Mucosa of rectum (tissue), 2 donors: ENCODE measurements at regions not wholly inside any gene's neighbourhood (a gene's known extent, or its start where the extent isn't known, plus 50 kb on each side); places are given as distances from the start of the nearest gene placed in this dataset.

Experiments used
- H3K27ac ChIP-seq, 2 donors: one replicate each; pipeline ENCODE4 v1.7.0; 2013; ENCODE audit warnings: inconsistent platforms in 2 of 2, low read depth in 2 of 2, low read length in 2 of 2
- H3K27me3 ChIP-seq, 2 donors: one replicate each; pipeline ENCODE4 v1.7.0; 2013; ENCODE audit warnings: low read length in 2 of 2; ENCODE audit not compliant: control insufficient read depth in 2 of 2, insufficient read depth in 2 of 2
- H3K36me3 ChIP-seq, 2 donors: one replicate each; pipeline ENCODE4 v1.7.0; 2013; ENCODE audit warnings: low read length in 2 of 2; ENCODE audit not compliant: control insufficient read depth in 2 of 2, insufficient read depth in 2 of 2
- H3K4me1 ChIP-seq, 2 donors: one replicate each; pipeline ENCODE4 v1.7.0; 2013; ENCODE audit warnings: low read length in 2 of 2, mild to moderate bottlenecking in 1 of 2; ENCODE audit not compliant: control insufficient read depth in 2 of 2, insufficient read depth in 2 of 2
- H3K4me3 ChIP-seq, 2 donors: one replicate each; pipeline ENCODE4 v1.7.0; 2013; ENCODE audit warnings: low read length in 2 of 2
- H3K9ac ChIP-seq, 2 donors: one replicate each; pipeline ENCODE4 v1.7.0; 2013; ENCODE audit warnings: low read length in 2 of 2, low read depth in 1 of 2, mild to moderate bottlenecking in 1 of 2
- H3K9me3 ChIP-seq, 2 donors: one replicate each; pipeline ENCODE4 v1.7.0; 2013; ENCODE audit warnings: low read length in 2 of 2; ENCODE audit not compliant: control insufficient read depth in 2 of 2
- donor health status: healthy.
- donor health status: Normal muscosa, but diverticular disease.

DNA sequence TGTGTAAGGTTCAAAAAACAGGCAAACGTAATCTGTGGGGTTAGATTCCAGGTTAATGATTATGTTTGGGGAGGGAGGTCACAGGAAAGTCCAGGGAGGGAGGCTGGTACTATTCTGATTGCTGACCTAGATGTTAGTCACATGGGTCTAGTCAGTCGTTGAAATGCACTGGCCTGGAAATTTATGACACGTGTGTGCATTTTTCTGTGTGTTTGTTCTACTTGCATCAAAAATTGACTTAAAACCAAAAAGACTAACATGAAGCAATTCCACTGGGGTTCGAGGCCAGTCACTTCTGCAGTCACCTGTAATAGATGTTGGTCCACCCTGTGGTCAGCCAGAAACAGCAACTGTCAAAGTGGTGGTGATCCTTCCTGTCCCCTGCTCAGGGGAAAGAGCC, 104.2 kb upstream of the MLN start:
- no peak overlapping the region for H3K4me3 ChIP-seq
- no peaks in the 10 kb centered on the region for H3K36me3 ChIP-seq
- H3K27ac ChIP-seq = no peak overlapping the region
- H3K27me3 ChIP-seq = no peaks in the 10 kb centered on the region
- peaks cover 6 to 9% of the 10 kb centered on the region in 2 donors for H3K4me1 ChIP-seq
- no peak overlapping the region for H3K9ac ChIP-seq
- no peaks in the 10 kb centered on the region for H3K9me3 ChIP-seq

DNA sequence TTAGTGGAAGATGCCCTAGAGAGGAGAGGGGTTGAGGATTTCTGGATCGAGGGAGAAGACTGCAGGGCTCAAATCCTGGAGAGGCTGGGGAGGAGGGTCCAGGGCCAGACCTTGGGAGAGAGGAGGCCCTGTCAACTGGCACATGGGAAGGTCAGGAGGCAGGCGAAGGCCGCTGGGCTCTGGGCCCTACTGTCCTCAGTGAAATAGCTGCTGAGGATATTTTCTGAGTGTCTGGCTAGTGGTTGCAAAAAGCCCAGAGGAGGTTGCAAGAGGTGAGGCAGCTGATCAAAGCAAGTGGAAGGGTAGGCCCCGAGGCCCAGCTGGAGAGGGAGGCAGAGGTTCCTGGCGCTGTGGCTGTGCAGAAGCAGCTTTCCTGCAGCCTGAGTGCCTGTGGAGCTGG, 103.4 kb upstream of the MLN start:
- Histone ChIP-seq H3K9ac (no peak overlapping the region), H3K27ac (no peak overlapping the region), H3K4me1 (peaks cover 6 to 9% of the 10 kb centered on the region in 2 donors), H3K27me3 (no peaks in the 10 kb centered on the region), H3K36me3 (no peaks in the 10 kb centered on the region), H3K9me3 (no peaks in the 10 kb centered on the region), H3K4me3 (no peak overlapping the region)

DNA sequence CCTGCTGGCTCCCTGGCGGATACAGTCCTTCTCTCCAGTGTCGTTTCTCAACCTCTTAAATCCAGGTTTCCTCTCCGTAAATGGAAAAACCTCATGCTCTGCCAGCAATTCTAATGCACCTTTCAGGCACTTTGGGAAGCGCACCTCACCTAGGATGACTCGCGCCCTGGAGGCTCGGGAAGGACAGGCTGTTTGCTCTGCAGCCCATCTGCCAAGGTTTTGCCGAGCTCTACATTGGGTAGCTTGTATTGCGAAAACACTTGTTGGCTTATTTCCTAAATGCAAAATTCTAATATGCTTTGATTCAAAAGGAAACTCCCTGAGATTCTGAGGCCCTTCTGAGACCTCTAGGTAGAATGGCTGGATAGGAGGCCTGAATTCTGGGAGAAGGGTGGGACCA, 102.6 kb upstream of the MLN start:
- Histone ChIP-seq H3K4me1 (peaks cover 6 to 9% of the 10 kb centered on the region in 2 donors), H3K36me3 (no peaks in the 10 kb centered on the region), H3K4me3 (no peak overlapping the region), H3K9me3 (no peaks in the 10 kb centered on the region), H3K27ac (no peak overlapping the region), H3K27me3 (no peaks in the 10 kb centered on the region), H3K9ac (no peak overlapping the region)

DNA sequence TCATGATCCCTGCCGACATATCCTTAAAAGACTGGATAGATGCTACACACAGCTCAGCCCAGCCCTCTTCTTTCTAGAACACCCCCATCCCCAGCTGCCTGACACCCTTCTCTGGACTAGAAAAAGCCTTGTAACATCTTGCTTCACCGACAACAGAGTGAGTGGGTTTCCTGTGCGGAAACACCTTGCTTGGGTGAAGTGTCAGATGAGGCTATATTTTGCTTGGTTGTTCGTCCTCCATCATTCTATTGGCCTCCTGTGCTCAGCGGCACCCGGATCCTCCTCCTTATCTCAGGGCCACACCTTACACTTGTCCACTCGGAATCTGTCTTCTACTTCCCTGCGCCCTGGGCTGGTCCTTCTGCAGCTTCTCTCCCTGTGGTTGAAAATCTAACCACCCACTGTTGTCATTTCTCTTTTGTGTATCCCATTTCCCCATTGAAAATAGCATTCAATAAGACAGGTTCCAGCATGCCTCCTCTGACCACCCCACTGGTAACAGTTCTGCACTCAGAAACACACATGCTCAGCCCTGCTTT, 101.3 kb upstream of the MLN start:
- H3K36me3 ChIP-seq = no peaks in the 10 kb centered on the region
- H3K9ac ChIP-seq = no peak overlapping the region
- H3K4me3 ChIP-seq = peak overlapping the region in 1 of 2 donors; percentile 7
- peaks cover 6 to 9% of the 10 kb centered on the region in 2 donors for H3K4me1 ChIP-seq
- no peaks in the 10 kb centered on the region for H3K27me3 ChIP-seq
- H3K9me3 ChIP-seq = no peaks in the 10 kb centered on the region
- peak overlapping the region in 1 of 2 donors; percentile 60 for H3K27ac ChIP-seq

DNA sequence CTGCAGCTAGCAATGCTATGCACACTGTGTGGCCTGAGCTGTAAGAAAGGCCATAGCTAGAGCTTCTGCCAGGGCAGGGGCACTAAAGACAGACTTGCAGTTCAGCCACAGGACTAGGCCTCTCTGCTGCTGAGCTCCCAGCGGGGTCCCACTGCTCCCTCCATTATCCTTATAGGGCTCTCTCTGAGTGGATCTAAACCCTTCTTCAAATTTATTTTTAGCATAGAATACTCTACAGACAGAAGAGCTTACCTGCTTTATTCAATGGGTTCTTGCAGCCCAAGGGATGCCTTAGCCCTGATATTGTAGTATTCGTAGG, 100.9 kb upstream of the MLN start:
- Histone ChIP-seq H3K36me3 (no peaks in the 10 kb centered on the region), H3K4me3 (peak overlapping the region in 1 of 2 donors; percentile 7), H3K4me1 (peaks cover 6 to 9% of the 10 kb centered on the region in 2 donors), H3K27me3 (no peaks in the 10 kb centered on the region), H3K9me3 (no peaks in the 10 kb centered on the region), H3K9ac (no peak overlapping the region), H3K27ac (no peak overlapping the region)

DNA sequence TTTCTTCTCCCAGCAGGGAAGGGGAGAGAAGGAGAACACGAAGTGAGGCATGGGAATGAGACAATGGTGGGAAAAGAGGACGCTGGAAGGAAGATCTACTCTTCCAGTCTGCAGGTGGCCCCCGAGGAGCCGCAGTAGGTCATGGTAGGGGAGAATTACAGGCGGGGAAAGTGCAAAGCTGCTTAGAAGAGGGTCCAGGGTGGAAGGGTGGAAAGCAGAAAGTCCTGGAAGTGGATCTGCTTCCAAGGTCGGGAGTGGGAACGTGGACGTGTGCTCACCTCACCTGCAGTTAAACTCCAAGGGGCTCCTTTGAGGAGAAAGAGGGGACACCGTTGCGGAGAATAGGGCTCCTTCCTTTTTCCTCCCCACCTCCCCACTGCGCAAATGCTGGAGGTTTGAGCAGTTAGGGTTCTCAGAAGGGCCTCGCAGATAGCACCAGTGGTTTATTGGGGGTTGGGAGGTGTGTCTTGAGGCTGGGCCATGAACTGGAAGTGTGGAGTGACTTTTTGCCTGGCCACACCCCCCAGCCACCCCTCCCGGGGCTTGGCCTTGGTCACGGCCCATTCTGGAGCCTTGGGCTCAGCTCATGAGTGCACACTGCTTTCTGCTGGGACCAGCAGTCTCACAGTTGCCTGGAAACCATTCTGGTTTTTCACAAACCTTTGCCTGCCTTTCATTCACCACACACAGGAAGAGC, 100.4 kb upstream of the MLN start:
- Histone ChIP-seq H3K4me1 (peaks cover 6 to 9% of the 10 kb centered on the region in 2 donors), H3K9ac (no peak overlapping the region), H3K27ac (peak overlapping the region in 1 of 2 donors; percentile 72), H3K27me3 (no peaks in the 10 kb centered on the region), H3K36me3 (no peaks in the 10 kb centered on the region), H3K4me3 (peak overlapping the region in 1 of 2 donors; percentile 7), H3K9me3 (no peaks in the 10 kb centered on the region)

DNA sequence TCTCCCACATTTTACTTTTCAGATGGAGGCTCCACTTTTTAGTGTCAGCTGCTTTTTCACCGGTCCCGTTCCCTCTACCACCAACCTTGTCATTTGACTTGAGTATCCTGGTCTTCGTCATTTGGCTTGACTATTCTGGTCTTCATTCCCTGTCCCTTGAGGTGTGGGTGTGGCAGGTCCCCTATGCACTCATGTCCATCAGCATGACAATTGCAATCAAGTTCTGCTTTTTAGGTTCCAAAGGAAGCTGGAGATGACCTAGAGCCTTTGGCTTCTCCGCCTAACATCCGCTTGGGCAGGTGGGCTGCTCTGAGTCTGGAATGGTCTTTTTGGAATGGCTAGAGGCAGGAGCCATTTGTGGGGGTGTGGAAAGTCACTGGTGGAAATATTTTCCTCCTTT, 99.8 kb upstream of the MLN start:
- H3K27me3 ChIP-seq = no peaks in the 10 kb centered on the region
- H3K9me3 ChIP-seq = no peaks in the 10 kb centered on the region
- H3K36me3 ChIP-seq = no peaks in the 10 kb centered on the region
- no peak overlapping the region for H3K4me3 ChIP-seq
- no peak overlapping the region for H3K9ac ChIP-seq
- H3K27ac ChIP-seq = peak overlapping the region in 1 of 2 donors; percentile 72
- H3K4me1 ChIP-seq = peaks cover 6 to 9% of the 10 kb centered on the region in 2 donors

DNA sequence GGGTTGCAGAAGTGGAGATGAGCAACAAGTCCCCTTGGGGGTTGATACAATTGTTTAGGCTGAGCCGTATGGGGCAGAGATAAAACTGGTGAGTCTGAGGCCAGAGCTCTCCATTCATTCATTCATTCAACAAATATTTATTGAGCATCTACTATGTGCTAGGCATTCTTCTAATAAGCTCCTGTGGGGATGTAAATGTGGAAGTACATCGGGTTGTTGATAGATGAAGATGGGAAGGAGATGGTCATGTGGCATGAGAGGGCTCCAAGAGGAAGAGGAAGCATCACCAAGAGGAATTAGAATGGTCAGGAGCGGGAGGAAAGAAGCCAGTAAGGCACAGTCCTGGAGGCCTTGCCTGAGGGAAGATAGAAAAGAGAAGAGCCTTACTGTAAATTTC, 98.7 kb upstream of the MLN start:
- Histone ChIP-seq H3K9me3 (no peaks in the 10 kb centered on the region), H3K4me1 (peaks cover 6 to 9% of the 10 kb centered on the region in 2 donors), H3K27me3 (no peaks in the 10 kb centered on the region), H3K9ac (no peak overlapping the region), H3K27ac (no peak overlapping the region), H3K36me3 (no peaks in the 10 kb centered on the region), H3K4me3 (no peak overlapping the region)

DNA sequence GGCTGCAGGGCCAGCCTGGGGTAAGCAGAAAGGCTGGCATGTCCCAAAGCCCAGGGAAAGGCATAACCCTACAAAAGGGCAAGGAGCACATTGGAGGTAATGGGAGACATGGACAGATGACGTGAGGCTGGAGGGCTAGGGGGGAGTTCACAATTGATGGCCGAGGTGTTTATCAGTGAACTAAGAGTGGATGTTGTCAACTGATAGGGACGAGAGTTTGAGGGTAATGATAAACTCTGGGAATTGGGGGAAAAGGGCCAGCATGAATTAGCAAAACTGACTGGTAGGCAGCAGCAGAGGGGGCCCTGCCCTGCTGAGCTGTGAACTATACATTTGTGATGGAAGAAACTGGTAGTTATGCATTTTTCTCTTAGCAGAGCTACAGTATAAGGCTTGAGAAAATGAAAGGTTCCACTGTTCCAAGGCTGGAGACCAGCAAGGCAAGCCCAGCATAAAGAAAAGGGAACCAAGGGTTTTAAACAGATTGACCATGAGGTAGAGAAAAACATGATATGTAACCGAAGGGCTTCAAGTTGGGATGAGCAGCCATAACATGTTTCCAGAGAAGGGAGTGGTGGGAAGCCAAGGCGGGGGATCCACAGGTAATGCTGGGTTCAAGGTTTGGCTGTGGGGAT, 98.1 kb upstream of the MLN start:
- Histone ChIP-seq H3K36me3 (no peaks in the 10 kb centered on the region), H3K27me3 (no peaks in the 10 kb centered on the region), H3K9ac (no peak overlapping the region), H3K9me3 (no peaks in the 10 kb centered on the region), H3K4me1 (peaks cover 6 to 7% of the 10 kb centered on the region in 2 donors), H3K4me3 (no peak overlapping the region), H3K27ac (no peak overlapping the region)

DNA sequence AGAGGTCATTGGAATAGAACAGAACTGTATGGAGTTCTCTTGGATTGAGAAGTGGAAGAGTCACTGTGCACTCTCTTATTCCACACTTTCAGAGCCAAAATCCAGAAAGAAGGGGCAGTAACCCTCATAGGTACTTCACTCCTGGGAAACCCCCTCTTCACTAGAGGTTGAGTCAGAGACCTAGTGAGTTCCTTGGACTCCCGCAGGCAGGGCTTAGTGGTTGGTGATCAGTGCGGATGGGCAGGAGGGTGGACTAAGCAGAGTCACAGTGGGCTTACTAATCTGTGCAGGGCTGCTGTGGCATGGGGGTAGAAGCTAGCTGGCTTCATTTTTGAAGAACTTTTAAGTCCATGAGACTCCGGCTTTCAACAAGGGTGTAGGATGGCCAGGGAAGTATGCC, 95.0 kb upstream of the MLN start:
- Histone ChIP-seq H3K9me3 (no peaks in the 10 kb centered on the region), H3K27me3 (no peaks in the 10 kb centered on the region), H3K9ac (no peak overlapping the region), H3K4me1 (no peaks in the 10 kb centered on the region), H3K4me3 (no peak overlapping the region), H3K27ac (no peak overlapping the region), H3K36me3 (no peaks in the 10 kb centered on the region)
